Activated CD4-positive, CD25-positive, alpha-beta regulatory T cell treated with anti-CD3 and anti-CD28 coated beads, Interleukin-2, amount 50 U/mL, for 24 hours (primary cell): ENCODE measurements at regions not wholly inside any gene's neighbourhood (a gene's known extent, or its start where the extent isn't known, plus 50 kb on each side); places are given as distances from the start of the nearest gene placed in this dataset.
A peak's percentile ranks its signal among the peaks of the same experiment; 100 is the strongest.

ENCODE experiments used
- ATAC-seq, 2 donors: fragments of 150-1000 bp; cut with Tn5 transposase; one replicate each; pipeline ENCODE4 v1.10.0; 2021; ENCODE audit warnings: mild to moderate bottlenecking in 1 of 2, moderate library complexity in 1 of 2

- no peak for ATAC-seq
Observed at GRCh38 chr2:241943209-241943850, 73.8 kb downstream of the RTP5 start.

GRCh38 chr2:241943961-241944575 is 74.5 kb downstream of the RTP5 start:
- no peak for ATAC-seq

- ATAC-seq: no peak
Observed at GRCh38 chr2:241944821-241945220, 75.3 kb downstream of the RTP5 start.

GRCh38 chr2:241945311-241945710 is 75.8 kb downstream of the RTP5 start:
- ATAC-seq: no peak

GRCh38 chr2:241945803-241946202 is 76.3 kb downstream of the RTP5 start:
- ATAC-seq: no peak

- ATAC-seq: no peak
Observed at GRCh38 chr2:241946306-241947003, 76.9 kb downstream of the RTP5 start.

- ATAC-seq: no peak
Observed at GRCh38 chr2:241947004-241947350, 77.4 kb downstream of the RTP5 start.

- ATAC-seq: no peak
Observed at GRCh38 chr2:241947401-241947800, 77.9 kb downstream of the RTP5 start.

GRCh38 chr2:241947876-241948275 is 78.3 kb downstream of the RTP5 start:
- ATAC-seq: no peak

- no peak for ATAC-seq
Observed at GRCh38 chr2:241948299-241948897, 78.9 kb downstream of the RTP5 start.

- no peak for ATAC-seq
Observed at GRCh38 chr2:241948901-241949735, 79.6 kb downstream of the RTP5 start.

GRCh38 chr2:241949736-241950412 is 80.3 kb downstream of the RTP5 start:
- ATAC-seq: no peak

GRCh38 chr2:241950413-241951315 is 81.1 kb downstream of the RTP5 start:
- peak; percentile 33 to 41 for ATAC-seq

GRCh38 chr2:241951316-241951700 is 81.8 kb downstream of the RTP5 start:
- ATAC-seq: no peak

GRCh38 chr2:241951920-241952319 is 82.4 kb downstream of the RTP5 start:
- no peak for ATAC-seq

GRCh38 chr2:241952816-241953215 is 83.3 kb downstream of the RTP5 start:
- no peak for ATAC-seq

GRCh38 chr2:241953324-241953928 is 83.9 kb downstream of the RTP5 start:
- ATAC-seq: no peak

- no peak for ATAC-seq
Observed at GRCh38 chr2:241956521-241957110, 87.1 kb downstream of the RTP5 start.

GRCh38 chr2:241957276-241957675 is 87.7 kb downstream of the RTP5 start:
- ATAC-seq: no peak

GRCh38 chr2:241958818-241959545 is 89.5 kb downstream of the RTP5 start:
- ATAC-seq: no peak
